CD4-positive, alpha-beta T cell treated with Interleukin-12 subunit alpha and Interleukin-12 subunit beta, for 1 hour (primary cell): ENCODE measurements at regions not wholly inside any gene's neighbourhood (a gene's known extent, or its start where the extent isn't known, plus 50 kb on each side); places are given as distances from the start of the nearest gene placed in this dataset.

ENCODE experiments used
- DNase-seq: peaks from one replicate; pipeline ENCODE4 v3.0.0-alpha.2; 2020

DNA sequence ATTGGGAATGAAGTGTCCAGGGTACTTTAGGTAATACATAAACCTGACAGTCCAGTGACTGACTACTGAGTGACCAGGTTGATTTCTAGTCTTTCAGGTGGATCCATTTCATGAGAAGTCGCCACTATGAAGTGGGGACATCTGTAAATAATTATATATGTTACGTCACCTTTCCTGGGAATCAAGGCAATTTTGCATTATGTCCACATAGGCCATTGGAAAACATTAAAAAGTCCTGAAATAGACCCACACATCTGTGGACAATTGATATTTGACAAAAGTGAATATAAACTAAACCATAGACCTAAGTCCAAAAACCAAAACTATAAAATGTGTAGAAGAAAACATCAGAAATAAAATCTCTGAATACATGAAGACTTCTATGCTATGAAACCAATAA, 231.5 kb downstream of the C6orf118 start:
- no peak for DNase-seq

- no peak for DNase-seq
Measured at GRCh38 chr6:165071906-165072305, 237.5 kb downstream of the C6orf118 start.

DNA sequence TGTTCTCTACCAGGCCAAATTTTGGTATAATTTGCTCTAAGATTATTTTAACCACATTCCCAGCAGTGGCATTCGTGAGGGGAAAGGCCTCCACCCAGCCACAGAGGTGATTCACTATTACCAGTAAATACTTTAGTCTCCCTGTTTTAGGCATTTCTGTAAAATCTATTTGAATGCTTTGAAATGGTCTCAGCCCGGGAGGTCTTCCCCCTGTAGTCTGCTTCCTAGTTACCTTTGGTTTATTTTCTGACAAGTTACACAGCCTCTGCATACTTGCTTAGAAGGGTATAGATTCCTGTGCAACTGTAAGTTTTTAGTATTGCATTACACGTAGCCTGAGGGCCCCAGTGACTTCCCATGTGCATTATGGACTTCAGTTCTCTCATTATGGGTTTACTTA, 248.7 kb downstream of the C6orf118 start:
- no peak for DNase-seq

- DNase-seq, result no peak
Measured at GRCh38 chr6:165059032-165059431, 250.4 kb downstream of the C6orf118 start.

DNA sequence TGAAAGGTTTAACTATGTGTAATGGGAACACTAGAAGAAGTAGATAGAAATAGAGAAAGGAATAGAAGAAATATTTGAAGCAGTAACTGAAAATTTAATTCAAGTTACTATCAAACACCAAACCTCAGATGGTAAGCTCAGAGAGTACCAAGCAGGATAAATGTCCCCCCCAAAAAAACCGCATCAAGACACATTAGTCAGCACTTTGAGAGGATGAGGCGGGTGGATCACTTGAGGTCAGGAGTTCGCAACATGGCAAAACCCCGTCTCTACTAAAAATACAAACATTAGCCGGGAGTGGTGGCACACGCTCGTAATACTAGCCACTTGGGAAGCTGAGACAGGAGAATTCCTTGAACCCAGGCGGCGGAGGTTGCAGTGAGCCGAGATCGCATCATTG, 253.1 kb downstream of the C6orf118 start:
- DNase-seq, result no peak

DNA sequence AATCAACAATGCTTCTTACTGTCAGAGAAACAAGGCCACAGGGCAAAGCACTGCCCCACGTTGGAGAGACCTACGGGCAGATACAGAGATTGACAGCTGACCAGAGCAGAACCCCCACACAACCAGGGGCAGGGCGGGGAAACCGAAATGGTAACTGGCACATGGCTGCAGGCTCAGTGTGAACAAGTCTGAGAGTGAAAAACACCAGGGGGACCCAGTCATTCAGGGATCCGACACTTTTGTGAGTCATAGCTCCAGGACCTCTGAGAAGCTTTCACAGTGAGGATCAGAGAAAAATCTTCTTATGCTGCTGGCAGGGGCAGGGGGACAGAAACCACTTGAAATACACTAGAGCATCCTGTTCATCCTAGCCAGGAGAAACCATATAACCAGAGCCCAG, 254.2 kb downstream of the C6orf118 start:
- no peak for DNase-seq

DNA sequence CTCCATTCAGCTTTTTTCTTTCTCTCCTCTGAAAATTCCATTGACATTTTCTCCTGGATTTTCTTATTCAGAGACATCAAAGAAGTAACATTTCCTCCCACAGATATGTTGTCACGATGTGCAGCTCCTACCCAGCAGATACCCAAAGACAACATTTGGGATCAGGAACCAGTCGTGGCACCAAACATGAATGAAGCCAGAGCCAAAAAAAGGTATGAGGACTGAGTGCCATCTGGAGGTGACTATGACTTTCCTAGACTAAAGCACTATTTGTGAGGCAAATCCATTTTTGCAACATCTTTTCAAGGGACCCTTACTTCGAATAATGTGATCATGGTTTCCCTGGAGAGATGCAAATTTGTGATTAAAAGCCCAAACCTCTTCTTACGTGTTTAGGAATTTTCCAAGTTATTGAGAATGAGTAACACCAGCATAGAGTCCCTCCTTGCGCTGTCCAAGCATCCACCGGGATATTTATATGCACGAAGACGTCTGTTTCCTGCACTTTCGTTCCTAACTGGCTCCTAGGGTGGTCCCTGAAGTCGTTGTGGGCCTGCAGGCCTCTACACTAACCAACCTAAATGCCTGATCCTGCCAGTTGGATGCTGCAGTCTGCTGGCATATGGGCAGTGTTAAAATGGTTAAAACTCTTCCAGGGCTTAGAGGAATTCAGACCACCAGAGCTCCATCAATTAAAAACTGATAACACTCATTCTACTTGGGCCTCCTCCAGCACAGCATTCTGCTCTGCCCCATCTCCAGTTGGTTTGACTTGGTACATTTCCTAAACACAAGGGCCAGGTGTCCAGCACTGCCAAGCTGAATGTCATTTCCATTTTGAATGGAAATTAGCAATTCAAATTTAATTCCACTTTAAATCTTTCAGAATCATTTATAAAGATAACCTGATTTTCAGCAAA, 256.6 kb downstream of the C6orf118 start:
- DNase-seq, result no peak

GRCh38 chr6:165049362-165049761, 260.0 kb downstream of the C6orf118 start:
- no peak for DNase-seq

- no peak for DNase-seq
Measured at GRCh38 chr6:165047952-165048351, 261.5 kb downstream of the C6orf118 start.

DNA sequence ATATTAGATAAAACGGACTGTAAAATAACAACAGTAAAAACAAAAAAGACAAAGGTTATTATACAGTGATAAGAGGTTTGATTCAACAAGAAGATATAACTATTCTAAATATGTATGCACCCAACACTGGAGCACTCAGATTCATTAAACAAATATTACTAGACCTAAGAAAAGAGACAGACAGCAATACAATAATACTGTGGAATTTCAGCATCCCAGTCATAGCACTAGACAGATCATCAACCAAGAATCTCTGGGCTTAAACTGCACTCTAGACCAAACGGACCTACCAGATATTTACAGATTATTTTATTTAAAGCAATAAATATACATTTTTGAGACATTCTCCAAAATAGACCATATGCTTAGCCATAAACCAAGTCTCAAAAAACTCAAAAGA, 263.8 kb downstream of the C6orf118 start:
- no peak for DNase-seq

GRCh38 chr6:165042912-165043311, 266.5 kb downstream of the C6orf118 start:
- no peak for DNase-seq

DNA sequence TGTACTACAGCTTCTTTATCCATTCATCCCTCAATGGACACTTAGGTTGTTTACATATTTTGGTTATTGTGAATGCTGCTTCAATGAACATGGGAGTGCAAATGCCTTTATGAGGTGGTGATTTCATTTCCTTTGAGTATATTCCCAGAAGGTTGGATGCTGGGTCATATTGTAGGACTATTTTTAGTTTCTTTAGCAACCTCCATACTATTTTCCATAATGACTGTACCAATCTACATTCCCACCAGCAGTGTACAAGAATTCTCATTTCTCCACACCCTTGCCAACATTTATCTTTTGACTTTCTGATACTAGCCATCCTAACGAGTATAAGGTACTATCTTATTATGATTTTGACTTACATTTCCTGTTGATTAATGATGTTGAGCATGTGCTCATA, 269.0 kb downstream of the C6orf118 start:
- DNase-seq, result no peak

GRCh38 chr6:165034271-165034741, 275.1 kb downstream of the C6orf118 start:
- DNase-seq, result no peak

DNA sequence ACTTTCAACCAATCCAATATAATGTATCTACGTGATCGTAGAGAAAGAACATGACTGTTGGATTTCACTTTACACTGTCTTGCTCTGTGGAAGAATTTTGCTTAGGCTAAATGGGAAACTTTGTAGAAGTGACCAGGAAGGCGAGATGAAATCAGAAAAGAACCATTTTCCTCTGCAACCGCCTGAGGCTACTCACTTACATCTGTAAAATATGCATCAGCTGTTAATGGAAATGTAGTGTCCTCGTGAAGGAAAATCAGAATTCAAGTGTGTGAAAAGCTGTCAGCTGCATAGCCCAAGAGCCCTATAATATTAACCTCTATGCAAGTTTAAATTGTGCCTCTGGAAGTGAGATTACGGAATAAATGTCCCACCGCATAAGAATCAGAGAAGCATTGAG, 277.9 kb downstream of the C6orf118 start:
- DNase-seq, result no peak

DNA sequence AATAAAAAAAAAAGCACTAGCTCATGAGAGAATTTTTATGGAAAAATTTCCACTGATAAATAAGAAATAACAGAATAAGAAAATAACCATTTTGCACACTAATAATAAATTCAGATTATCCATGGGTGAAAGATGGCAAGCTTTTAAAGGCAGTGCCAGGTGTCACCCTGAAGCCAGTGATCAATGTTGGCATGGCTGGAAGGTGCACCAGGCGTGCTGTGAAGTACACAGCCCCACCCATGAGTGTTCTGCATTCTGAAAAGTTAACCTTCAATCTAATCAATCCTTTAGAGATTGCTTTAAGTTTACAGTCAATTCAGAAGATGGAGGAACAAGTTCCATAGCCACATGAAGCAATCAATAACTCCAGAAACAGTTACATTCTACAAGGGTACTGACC, 284.4 kb downstream of the C6orf118 start:
- DNase-seq, result no peak

DNA sequence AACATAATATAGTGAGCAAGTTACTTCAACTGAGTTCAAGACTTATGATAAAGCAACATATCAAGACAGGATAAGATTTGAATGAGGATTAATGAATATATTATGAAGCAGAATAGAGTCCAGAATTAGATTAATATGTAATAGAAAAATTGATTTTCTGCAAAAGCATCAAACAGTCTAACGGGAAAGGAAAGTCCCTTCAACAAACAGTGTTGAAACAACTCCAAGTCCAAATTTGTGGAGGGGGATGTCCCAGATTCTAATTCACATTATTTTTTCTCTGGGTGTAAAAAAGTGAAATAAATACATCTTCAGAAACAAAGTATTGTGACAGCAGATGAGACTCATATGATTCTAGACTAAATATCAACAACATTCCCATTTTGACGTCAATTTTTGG, 289.7 kb downstream of the C6orf118 start:
- DNase-seq, result no peak

DNA sequence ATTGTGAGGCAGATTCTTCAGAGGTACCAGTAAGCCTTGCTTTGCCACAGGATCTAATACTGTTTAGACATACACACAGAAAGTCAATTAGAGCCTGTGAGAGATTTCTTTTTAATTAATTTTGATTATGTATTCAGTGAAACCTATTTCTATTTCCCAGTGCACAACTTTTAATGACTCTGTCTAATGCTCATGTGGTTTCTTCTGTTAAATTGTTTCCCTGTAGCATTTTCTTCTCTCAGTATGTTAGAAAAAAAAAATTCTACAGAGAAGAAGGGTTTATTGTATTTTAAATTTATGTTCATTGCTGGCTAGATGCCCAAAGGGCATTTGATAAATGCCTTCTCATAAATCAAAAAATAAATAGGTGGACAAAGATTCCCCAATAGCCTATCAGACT, 293.7 kb downstream of the C6orf118 start:
- no peak for DNase-seq

DNA sequence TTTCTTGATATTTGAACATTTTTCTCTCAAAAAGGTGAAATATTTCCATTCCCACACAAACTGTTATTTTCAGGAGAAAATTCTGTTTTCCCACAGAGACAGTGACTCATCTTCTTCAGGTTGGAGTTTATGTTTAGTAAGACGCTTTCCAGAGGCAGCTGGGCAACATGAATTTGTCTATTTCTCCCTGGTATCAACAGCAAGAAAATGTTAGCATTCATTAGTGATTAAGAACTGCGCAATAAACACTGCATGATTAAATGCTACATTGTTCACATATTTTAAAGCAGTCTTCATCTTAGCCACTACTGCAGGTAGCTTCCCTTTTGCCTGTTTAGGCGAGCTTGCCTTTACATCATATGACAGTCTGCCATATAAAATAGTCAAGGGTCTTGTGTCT, 295.7 kb downstream of the C6orf118 start:
- no peak for DNase-seq

DNA sequence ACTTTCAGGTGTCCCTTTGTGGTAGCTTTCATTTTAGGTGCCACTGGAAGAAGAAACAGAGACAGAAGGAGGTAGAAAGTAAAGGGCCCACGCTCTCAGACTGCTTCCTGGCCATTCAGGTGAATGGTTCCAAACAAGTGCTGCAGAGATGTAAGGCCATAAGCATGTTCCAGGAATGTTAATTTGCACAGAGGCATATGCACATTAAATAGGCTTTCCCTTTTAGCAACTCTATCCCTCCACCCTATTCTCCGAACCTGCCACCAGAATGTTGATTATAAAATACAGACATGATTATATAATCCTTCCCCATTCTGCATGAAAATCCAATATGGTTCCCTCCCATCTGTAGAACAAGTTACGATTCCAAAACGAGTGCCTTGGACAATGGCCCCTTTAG, 297.2 kb downstream of the C6orf118 start:
- DNase-seq, result no peak

GRCh38 chr6:165010556-165011535, 298.6 kb downstream of the C6orf118 start:
- DNase-seq, result no peak

GRCh38 chr6:165008971-165009370, 300.4 kb downstream of the C6orf118 start:
- DNase-seq, result no peak

GRCh38 chr6:165002866-165003265, 306.5 kb downstream of the C6orf118 start:
- no peak for DNase-seq

DNA sequence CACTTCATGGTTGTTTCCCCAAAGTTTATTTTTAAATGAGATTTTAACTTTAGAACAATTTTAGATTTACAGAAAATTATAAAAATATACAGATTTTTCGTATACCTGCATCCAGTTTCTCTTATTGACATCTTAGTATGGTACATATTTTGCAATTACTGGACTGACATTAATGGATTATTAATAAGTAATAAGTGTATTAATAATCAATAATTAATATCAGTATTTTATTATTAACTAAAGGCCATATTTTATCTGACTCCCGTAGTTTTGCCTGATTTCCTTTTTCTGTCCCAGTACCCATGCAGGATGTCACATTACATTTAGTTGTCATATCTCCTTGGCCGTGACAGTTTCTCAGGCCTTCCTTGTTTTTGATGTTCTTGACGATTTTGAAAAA, 307.0 kb downstream of the C6orf118 start:
- no peak for DNase-seq
